Endothelial cell (in vitro differentiated cells): ENCODE measurements at regions not wholly inside any gene's neighbourhood (a gene's known extent, or its start where the extent isn't known, plus 50 kb on each side); places are given as distances from the start of the nearest gene placed in this dataset.

ENCODE experiments used
- DNase-seq: peaks from one replicate; pipeline ENCODE4 v3.0.0; 2021; ENCODE audit warnings: low spot score
- H3K27ac Mint-ChIP-seq: one replicate; pipeline ENCODE4 v1.8.0; 2021; ENCODE audit warnings: mixed read lengths, inconsistent platforms; ENCODE audit not compliant: unreplicated experiment
- H3K27me3 Mint-ChIP-seq: one replicate; pipeline ENCODE4 v1.8.0; 2021; ENCODE audit warnings: mild to moderate bottlenecking, moderate library complexity, mixed read lengths, inconsistent platforms; ENCODE audit not compliant: unreplicated experiment
- H3K36me3 Mint-ChIP-seq: one replicate; pipeline ENCODE4 v1.8.0; 2021; ENCODE audit warnings: mild to moderate bottlenecking, low read depth, mixed read lengths, inconsistent platforms; ENCODE audit not compliant: unreplicated experiment
- H3K4me1 Mint-ChIP-seq: one replicate; pipeline ENCODE4 v1.8.0; 2021; ENCODE audit warnings: mild to moderate bottlenecking, mixed read lengths, inconsistent platforms; ENCODE audit not compliant: unreplicated experiment
- H3K4me3 Mint-ChIP-seq: one replicate; pipeline ENCODE4 v1.8.0; 2021; ENCODE audit warnings: mild to moderate bottlenecking, mixed read lengths, inconsistent platforms; ENCODE audit not compliant: unreplicated experiment
- H3K9me3 Mint-ChIP-seq: one replicate; pipeline ENCODE4 v1.8.0; 2021; ENCODE audit warnings: mixed read lengths, inconsistent platforms; ENCODE audit not compliant: unreplicated experiment
- CTCF ChIP-seq: fragments of 200-600 bp; sonication (generic); IDR thresholded peaks from one replicate; pipeline ENCODE4 v1.5.0; 2021; ENCODE audit warnings: antibody characterized with exemption; ENCODE audit not compliant: unreplicated experiment

GRCh38 chr2:234430871-234431270 lies 66.0 kb downstream of the ARL4C start:
- H3K27me3 Mint-ChIP-seq, result peaks cover 3% of the 10 kb centered on the region
- no peak for DNase-seq
- no peak overlapping the region for H3K4me3 Mint-ChIP-seq
- no peak overlapping the region for H3K27ac Mint-ChIP-seq
- no peaks in the 10 kb centered on the region for H3K9me3 Mint-ChIP-seq
- H3K4me1 Mint-ChIP-seq, result peaks cover 44% of the 10 kb centered on the region
- H3K36me3 Mint-ChIP-seq, result no peaks in the 10 kb centered on the region
- no peak for TF ChIP-seq CTCF

- no peaks in the 10 kb centered on the region for H3K9me3 Mint-ChIP-seq
- TF ChIP-seq CTCF, result no peak
- no peak for DNase-seq
- H3K4me3 Mint-ChIP-seq, result no peak overlapping the region
- peaks cover 5% of the 10 kb centered on the region for H3K27me3 Mint-ChIP-seq
- no peaks in the 10 kb centered on the region for H3K36me3 Mint-ChIP-seq
- no peak overlapping the region for H3K27ac Mint-ChIP-seq
- peaks cover 29% of the 10 kb centered on the region for H3K4me1 Mint-ChIP-seq
Measured at GRCh38 chr2:234429265-234429664, 67.6 kb downstream of the ARL4C start.

GRCh38 chr2:234427081-234428061 lies 69.5 kb downstream of the ARL4C start:
- Mint-ChIP-seq H3K27ac (peak overlapping the region; percentile 90), H3K9me3 (no peaks in the 10 kb centered on the region), H3K4me1 (peaks cover 19% of the 10 kb centered on the region), H3K36me3 (no peaks in the 10 kb centered on the region), H3K27me3 (peaks cover 5% of the 10 kb centered on the region), H3K4me3 (no peak overlapping the region)
- DNase-seq, result peak; percentile 46
- no peak for TF ChIP-seq CTCF

GRCh38 chr2:234426616-234427015 lies 70.3 kb downstream of the ARL4C start:
- no peak for TF ChIP-seq CTCF
- Mint-ChIP-seq H3K4me3 (no peak overlapping the region), H3K4me1 (peaks cover 19% of the 10 kb centered on the region), H3K27ac (peak overlapping the region; percentile 90), H3K9me3 (no peaks in the 10 kb centered on the region), H3K36me3 (no peaks in the 10 kb centered on the region), H3K27me3 (peaks cover 5% of the 10 kb centered on the region)
- no peak for DNase-seq
